ENCODE measurements at regions not wholly inside any gene's neighbourhood (a gene's known extent, or its start where the extent isn't known, plus 50 kb on each side); places are given as distances from the start of the nearest gene placed in this dataset.

- Histone ChIP-seq H3K4me1 (ENCODE audit: control insufficient read depth, insufficient read depth, low read length) (no peaks in the 10 kb centered on the region; the same call in 1 of the 2 replicates), H3K27me3 (ENCODE audit: control insufficient read depth, insufficient read depth, low read length) (no peaks in the 10 kb centered on the region), H3K27ac (ENCODE audit: low read length) (no peak overlapping the region), H3K4me3 (ENCODE audit: low read depth in 2 of 2, low read length in 2 of 2) (no peak overlapping the region), H3K36me3 (ENCODE audit: control insufficient read depth, insufficient read depth, low read length) (no peaks in the 10 kb centered on the region), H3K9me3 (ENCODE audit: control insufficient read depth, insufficient read depth, low read depth, low read length) (no peaks in the 10 kb centered on the region)
- intact Hi-C loops (cut with micrococcal nuclease; ENCODE audit: unreplicated experiment): no loop called here
- no peak for TF ChIP-seq REST (IDR thresholded peaks at IDR 0.05; ENCODE audit: insufficient read depth in 1 of 2, low read depth in 2 of 2, low read length in 1 of 2)
- TF ChIP-seq TCF7L2 (IDR thresholded peaks at IDR 0.05; ENCODE audit: low read depth, low read length): no peak
- TF ChIP-seq POLR2AphosphoS5 (IDR thresholded peaks at IDR 0.05; ENCODE audit: low read depth, low read length): no peak
- TF ChIP-seq SIN3A (IDR thresholded peaks at IDR 0.05; ENCODE audit: borderline replicate concordance, insufficient read depth, low read depth, low read length): no peak
- TF ChIP-seq CTCF (IDR thresholded peaks at IDR 0.05): no peak
- ATAC-seq (no peak), DNase-seq (ENCODE audit: low read depth, low spot score) (no peak)
- POLR2A ChIA-PET: no interaction called here
- CTCF ChIA-PET: no interaction called here
- BruUV-seq (replicated peaks): no TSS peak
- in situ Hi-C loops (cut with HindIII; ENCODE audit: low pct_unique_long_range_greater_than_20kb, low sequenced_read_pairs): no loop called here
Observed at GRCh38 chr7:84452618-84453017, 258.0 kb upstream of the SEMA3A start.

- DNase-seq (ENCODE audit: low read depth, low spot score) (no peak), ATAC-seq (no peak)
- H3K27ac ChIP-seq (ENCODE audit: low read length): no peak overlapping the region; the same call in 1 of the 2 replicates
- H3K9me3 ChIP-seq (ENCODE audit: control insufficient read depth, insufficient read depth, low read depth, low read length): no peaks in the 10 kb centered on the region
- H3K27me3 ChIP-seq (ENCODE audit: control insufficient read depth, insufficient read depth, low read length): no peaks in the 10 kb centered on the region
- no TSS peak for BruUV-seq (replicated peaks)
- H3K36me3 ChIP-seq (ENCODE audit: control insufficient read depth, insufficient read depth, low read length): no peaks in the 10 kb centered on the region
- no peaks in the 10 kb centered on the region; the same call in 1 of the 2 replicates for H3K4me1 ChIP-seq (ENCODE audit: control insufficient read depth, insufficient read depth, low read length)
- POLR2A ChIA-PET: no interaction called here
- intact Hi-C loops (cut with micrococcal nuclease; ENCODE audit: unreplicated experiment) (no loop called here), in situ Hi-C loops (cut with HindIII; ENCODE audit: low pct_unique_long_range_greater_than_20kb, low sequenced_read_pairs) (no loop called here)
- TF ChIP-seq SIN3A (IDR thresholded peaks at IDR 0.05; ENCODE audit: borderline replicate concordance, insufficient read depth, low read depth, low read length) (no peak), TCF7L2 (IDR thresholded peaks at IDR 0.05; ENCODE audit: low read depth, low read length) (peak; percentile 84), POLR2AphosphoS5 (IDR thresholded peaks at IDR 0.05; ENCODE audit: low read depth, low read length) (no peak)
- no peak overlapping the region for H3K4me3 ChIP-seq (ENCODE audit: low read depth in 2 of 2, low read length in 2 of 2)
- CTCF ChIA-PET: no interaction called here
Observed at GRCh38 chr7:84450772-84451171, 256.2 kb upstream of the SEMA3A start.

GRCh38 chr7:84447636-84448293 lies 253.2 kb upstream of the SEMA3A start:
- ChIA-PET POLR2A (no interaction called here), CTCF (no interaction called here)
- BruUV-seq (replicated peaks): no TSS peak
- ATAC-seq: no peak
- Histone ChIP-seq H3K36me3 (ENCODE audit: control insufficient read depth, insufficient read depth, low read length) (no peaks in the 10 kb centered on the region), H3K9me3 (ENCODE audit: control insufficient read depth, insufficient read depth, low read depth, low read length) (no peaks in the 10 kb centered on the region), H3K27me3 (ENCODE audit: control insufficient read depth, insufficient read depth, low read length) (no peaks in the 10 kb centered on the region), H3K4me3 (ENCODE audit: low read depth in 2 of 2, low read length in 2 of 2) (no peak overlapping the region), H3K27ac (ENCODE audit: low read length) (no peak overlapping the region), H3K4me1 (ENCODE audit: control insufficient read depth, insufficient read depth, low read length) (no peaks in the 10 kb centered on the region; the same call in 1 of the 2 replicates)
- TF ChIP-seq SIN3A (IDR thresholded peaks at IDR 0.05; ENCODE audit: borderline replicate concordance, insufficient read depth, low read depth, low read length) (no peak), TCF7L2 (IDR thresholded peaks at IDR 0.05; ENCODE audit: low read depth, low read length) (no peak), REST (IDR thresholded peaks at IDR 0.05; ENCODE audit: insufficient read depth in 1 of 2, low read depth in 2 of 2, low read length in 1 of 2) (no peak), POLR2AphosphoS5 (IDR thresholded peaks at IDR 0.05; ENCODE audit: low read depth, low read length) (no peak), CTCF (IDR thresholded peaks at IDR 0.05) (no peak)
- intact Hi-C loops (cut with micrococcal nuclease; ENCODE audit: unreplicated experiment): no loop called here
- no peak for DNase-seq (ENCODE audit: low read depth, low spot score)
- in situ Hi-C loops (cut with HindIII; ENCODE audit: low pct_unique_long_range_greater_than_20kb, low sequenced_read_pairs): no loop called here
